ENCODE measurements at regions not wholly inside any gene's neighbourhood (a gene's known extent, or its start where the extent isn't known, plus 50 kb on each side); places are given as distances from the start of the nearest gene placed in this dataset.
"Not testable (repeated sequence)": the region's sequence is repeated elsewhere in the genome, so short reads cannot be mapped to it uniquely, and the experiment has no call there.

DNA sequence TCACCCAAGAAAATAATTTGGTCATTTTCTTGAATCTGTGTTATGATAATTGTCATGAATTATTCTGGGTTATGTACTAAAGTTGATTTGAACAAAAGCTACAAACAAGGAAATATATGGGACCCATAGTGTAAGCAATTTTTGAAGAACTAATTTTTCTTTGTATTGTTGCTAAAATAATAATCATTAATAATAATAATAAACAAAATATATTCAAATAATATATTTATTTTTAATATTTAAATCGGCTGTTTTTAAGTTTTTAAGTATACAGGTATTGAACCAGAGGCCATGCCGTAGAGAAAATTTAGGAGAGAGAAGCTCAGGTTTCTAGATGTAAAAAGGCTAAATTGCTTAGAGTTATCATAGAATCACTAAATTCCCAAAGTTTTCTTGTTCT is 747.3 kb downstream of the LUZP2 start:
- DNase-seq (ENCODE audit: low spot score) = no peak
- TF ChIP-seq, protein P1, sequence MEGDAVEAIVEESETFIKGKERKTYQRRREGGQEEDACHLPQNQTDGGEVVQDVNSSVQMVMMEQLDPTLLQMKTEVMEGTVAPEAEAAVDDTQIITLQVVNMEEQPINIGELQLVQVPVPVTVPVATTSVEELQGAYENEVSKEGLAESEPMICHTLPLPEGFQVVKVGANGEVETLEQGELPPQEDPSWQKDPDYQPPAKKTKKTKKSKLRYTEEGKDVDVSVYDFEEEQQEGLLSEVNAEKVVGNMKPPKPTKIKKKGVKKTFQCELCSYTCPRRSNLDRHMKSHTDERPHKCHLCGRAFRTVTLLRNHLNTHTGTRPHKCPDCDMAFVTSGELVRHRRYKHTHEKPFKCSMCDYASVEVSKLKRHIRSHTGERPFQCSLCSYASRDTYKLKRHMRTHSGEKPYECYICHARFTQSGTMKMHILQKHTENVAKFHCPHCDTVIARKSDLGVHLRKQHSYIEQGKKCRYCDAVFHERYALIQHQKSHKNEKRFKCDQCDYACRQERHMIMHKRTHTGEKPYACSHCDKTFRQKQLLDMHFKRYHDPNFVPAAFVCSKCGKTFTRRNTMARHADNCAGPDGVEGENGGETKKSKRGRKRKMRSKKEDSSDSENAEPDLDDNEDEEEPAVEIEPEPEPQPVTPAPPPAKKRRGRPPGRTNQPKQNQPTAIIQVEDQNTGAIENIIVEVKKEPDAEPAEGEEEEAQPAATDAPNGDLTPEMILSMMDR (IDR thresholded peaks at IDR 0.05; ENCODE audit: extremely low read depth, insufficient read depth, missing control alignments) = no peak
- in situ Hi-C loops (cut with MboI; ENCODE audit: low pct_unique_long_range_greater_than_20kb, low sequenced_read_pairs, unreplicated experiment) = no loop called here

DNA sequence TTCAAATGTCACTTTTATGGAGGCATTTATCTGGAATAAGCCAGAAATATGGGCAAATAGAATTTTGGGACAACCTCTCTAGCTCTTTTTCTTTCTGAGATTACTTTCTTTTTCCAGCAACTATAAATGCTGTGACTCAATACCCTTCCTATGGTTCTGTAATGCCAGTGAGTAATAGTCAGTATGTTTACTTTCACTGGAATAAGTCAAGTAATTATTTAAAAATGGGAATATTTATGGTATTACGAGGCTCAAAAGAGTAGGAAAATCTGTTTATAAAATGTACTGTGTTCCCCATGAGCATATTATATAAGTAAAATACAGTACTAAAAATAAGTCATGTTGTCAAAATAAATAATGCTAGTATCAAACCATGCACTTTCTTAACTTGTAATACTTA is 750.5 kb downstream of the LUZP2 start:
- TF ChIP-seq, protein P1 (IDR thresholded peaks at IDR 0.05; ENCODE audit: extremely low read depth, insufficient read depth, missing control alignments) = no peak
- in situ Hi-C loops (cut with MboI; ENCODE audit: low pct_unique_long_range_greater_than_20kb, low sequenced_read_pairs, unreplicated experiment) = no loop called here
- DNase-seq (ENCODE audit: low spot score) = no peak

DNA sequence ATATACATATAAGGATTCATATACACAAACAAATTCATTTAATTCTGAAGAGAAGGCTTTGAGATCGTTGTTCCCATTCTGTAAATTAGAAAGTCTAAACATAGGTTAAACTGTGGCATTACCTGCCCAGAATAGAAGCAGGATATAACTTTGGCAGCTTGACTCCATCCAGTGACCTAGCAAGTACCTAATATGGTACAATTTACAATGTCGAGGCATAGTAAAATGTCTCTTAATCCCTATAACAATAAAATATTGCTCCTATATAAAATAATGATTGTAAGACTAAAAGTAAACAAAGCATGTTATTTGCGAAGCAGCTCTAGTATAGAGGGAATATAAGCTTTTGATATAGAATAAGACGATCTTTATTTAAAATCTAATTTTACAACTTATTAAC is 756.0 kb downstream of the LUZP2 start:
- in situ Hi-C loops (cut with MboI; ENCODE audit: low pct_unique_long_range_greater_than_20kb, low sequenced_read_pairs, unreplicated experiment) = no loop called here
- TF ChIP-seq, protein P1 (IDR thresholded peaks at IDR 0.05; ENCODE audit: extremely low read depth, insufficient read depth, missing control alignments) = no peak
- no peak for DNase-seq (ENCODE audit: low spot score)

DNA sequence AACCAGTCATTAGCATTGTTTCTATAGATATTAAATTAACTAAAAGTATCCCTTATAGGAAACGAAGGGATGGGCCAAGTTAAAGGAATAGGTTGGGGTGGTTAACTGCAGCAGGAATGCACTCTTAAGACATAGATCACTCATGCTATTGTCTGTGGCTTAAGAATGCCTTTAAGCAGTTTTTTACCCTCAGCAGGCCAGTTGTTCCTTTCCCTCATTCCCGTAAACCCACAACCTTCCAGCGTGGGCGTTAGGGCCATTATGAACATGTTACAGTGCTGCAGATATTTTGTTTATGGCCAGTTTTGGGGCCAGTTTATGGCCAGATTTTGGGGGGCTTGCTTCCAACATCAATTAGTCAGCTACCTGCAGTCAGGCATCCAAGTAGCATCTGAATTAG is 767.0 kb downstream of the LUZP2 start:
- in situ Hi-C loops (cut with MboI; ENCODE audit: low pct_unique_long_range_greater_than_20kb, low sequenced_read_pairs, unreplicated experiment) = not testable (repeated sequence)

DNA sequence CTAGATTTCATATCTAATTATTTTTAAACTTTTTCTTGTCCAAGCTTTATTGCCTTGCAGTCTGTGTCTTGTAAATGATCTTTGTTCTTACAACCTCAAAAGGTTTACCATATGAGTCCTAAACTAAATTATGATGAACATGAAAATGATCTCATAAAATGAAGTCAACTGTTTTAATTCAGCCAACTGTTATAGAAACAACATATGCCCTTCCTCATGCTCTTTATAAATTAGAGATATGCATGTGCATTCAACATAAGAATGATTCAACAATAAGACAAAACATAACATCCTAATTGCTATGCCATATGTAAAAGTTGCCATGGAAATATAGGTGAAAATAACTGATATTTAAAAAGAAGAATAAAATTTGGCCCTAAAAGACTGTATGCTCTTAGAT is 774.4 kb downstream of the LUZP2 start:
- TF ChIP-seq, protein P1 (IDR thresholded peaks at IDR 0.05; ENCODE audit: extremely low read depth, insufficient read depth, missing control alignments) = no peak
- no peak for DNase-seq (ENCODE audit: low spot score)
- in situ Hi-C loops (cut with MboI; ENCODE audit: low pct_unique_long_range_greater_than_20kb, low sequenced_read_pairs, unreplicated experiment) = no loop called here

More for the DNA sequence above, 767.0 kb downstream of the LUZP2 start:
- DNase-seq (ENCODE audit: low spot score) = not testable (repeated sequence)

DNA sequence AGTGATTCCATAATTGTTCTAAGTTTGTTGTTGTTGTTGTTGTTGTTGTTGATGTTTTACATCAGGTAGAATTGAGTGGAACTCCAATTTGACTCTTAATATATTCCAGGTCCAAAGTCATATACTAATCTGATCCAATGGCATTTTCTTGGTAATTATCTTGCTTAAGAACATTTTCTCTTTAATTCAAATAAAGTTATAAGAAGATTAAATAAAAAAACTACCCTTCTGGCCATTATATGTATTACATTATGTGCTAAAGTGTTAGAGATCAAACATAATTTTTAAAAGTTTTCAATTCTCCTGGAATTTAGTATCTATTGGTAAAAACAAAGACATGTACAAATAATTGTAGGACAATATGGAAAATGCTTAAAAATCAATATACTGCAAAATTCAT is 775.4 kb downstream of the LUZP2 start:
- in situ Hi-C loops (cut with MboI; ENCODE audit: low pct_unique_long_range_greater_than_20kb, low sequenced_read_pairs, unreplicated experiment) = no loop called here
- TF ChIP-seq, protein P1 (IDR thresholded peaks at IDR 0.05; ENCODE audit: extremely low read depth, insufficient read depth, missing control alignments) = no peak
- no peak for DNase-seq (ENCODE audit: low spot score)

DNA sequence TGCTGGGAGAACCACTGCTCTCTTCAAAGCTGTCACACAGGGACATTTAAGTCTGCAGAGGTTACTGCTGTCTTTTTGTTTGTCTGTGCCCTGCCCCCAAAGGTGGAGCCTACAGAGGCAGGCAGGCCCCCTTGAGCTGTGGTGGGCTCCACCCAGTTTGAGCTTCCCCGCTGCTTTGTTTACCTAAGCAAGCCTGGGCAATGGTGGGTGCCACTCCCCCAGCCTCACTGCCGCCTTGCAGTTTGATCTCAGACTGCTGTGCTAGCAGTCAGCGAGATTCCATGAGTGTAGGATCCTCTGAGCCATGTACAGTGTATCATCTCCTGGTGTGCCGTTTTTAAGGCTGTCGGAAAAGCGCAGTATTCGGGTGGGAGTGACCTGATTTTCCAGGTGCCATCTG is 784.0 kb downstream of the LUZP2 start:
- in situ Hi-C loops (cut with MboI; ENCODE audit: low pct_unique_long_range_greater_than_20kb, low sequenced_read_pairs, unreplicated experiment); DNase-seq (ENCODE audit: low spot score): not testable (repeated sequence)

DNA sequence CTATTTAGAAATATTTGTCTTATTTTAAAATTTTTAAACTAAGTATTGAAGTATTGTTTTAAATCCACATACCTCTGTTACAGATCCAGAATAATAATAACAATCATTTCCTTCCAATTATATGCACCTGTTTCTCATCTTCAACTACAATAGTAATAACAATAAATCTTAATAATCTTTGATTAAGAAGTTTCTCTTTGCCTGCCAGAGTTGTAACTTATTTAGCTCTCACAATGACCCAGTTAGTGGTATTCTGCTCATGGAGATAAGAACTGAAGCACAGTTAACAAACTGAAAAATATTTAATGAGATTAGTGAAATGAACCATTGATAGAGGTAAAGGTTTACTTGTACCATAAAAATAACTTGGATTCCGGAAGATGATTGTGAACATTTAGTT is 796.3 kb downstream of the LUZP2 start:
- TF ChIP-seq, protein P1 (IDR thresholded peaks at IDR 0.05; ENCODE audit: extremely low read depth, insufficient read depth, missing control alignments) = no peak
- no peak for DNase-seq (ENCODE audit: low spot score)
- in situ Hi-C loops (cut with MboI; ENCODE audit: low pct_unique_long_range_greater_than_20kb, low sequenced_read_pairs, unreplicated experiment) = no loop called here
